ENCODE measurements at regions not wholly inside any gene's neighbourhood (a gene's known extent, or its start where the extent isn't known, plus 50 kb on each side); places are given as distances from the start of the nearest gene placed in this dataset.

- no peak for DNase-seq
Observed at GRCh38 chr2:17302281-17302680, 216.0 kb downstream of the RAD51AP2 start.

- DNase-seq, result no peak
Observed at GRCh38 chr2:17301437-17301836, 216.8 kb downstream of the RAD51AP2 start.

- no peak for DNase-seq
Observed at GRCh38 chr2:17299891-17300540, 218.2 kb downstream of the RAD51AP2 start.

GRCh38 chr2:17298453-17298852, 219.8 kb downstream of the RAD51AP2 start:
- no peak for DNase-seq

GRCh38 chr2:17296686-17297085, 221.6 kb downstream of the RAD51AP2 start:
- no peak for DNase-seq

GRCh38 chr2:17289669-17290068, 228.6 kb downstream of the RAD51AP2 start:
- DNase-seq, result no peak

- DNase-seq, result no peak
Observed at GRCh38 chr2:17287183-17287582, 231.1 kb downstream of the RAD51AP2 start.

- DNase-seq, result no peak
Observed at GRCh38 chr2:17282826-17283225, 235.4 kb downstream of the RAD51AP2 start.

GRCh38 chr2:17282245-17282644, 236.0 kb downstream of the RAD51AP2 start:
- DNase-seq, result no peak

GRCh38 chr2:17276220-17276619, 242.0 kb downstream of the RAD51AP2 start:
- DNase-seq, result no peak

- no peak for DNase-seq
Observed at GRCh38 chr2:17272652-17273525, 245.4 kb downstream of the RAD51AP2 start.

GRCh38 chr2:17272170-17272569, 246.1 kb downstream of the RAD51AP2 start:
- no peak for DNase-seq

GRCh38 chr2:17271416-17271815, 246.8 kb downstream of the RAD51AP2 start:
- no peak for DNase-seq

- DNase-seq, result no peak
Observed at GRCh38 chr2:17270894-17271293, 247.3 kb downstream of the RAD51AP2 start.

- DNase-seq, result no peak
Observed at GRCh38 chr2:17263570-17263968, 254.7 kb downstream of the RAD51AP2 start.

GRCh38 chr2:17262854-17263569, 255.2 kb downstream of the RAD51AP2 start:
- no peak for DNase-seq

- DNase-seq, result no peak
Observed at GRCh38 chr2:17259613-17260012, 258.6 kb downstream of the RAD51AP2 start.

GRCh38 chr2:17258861-17259260, 259.4 kb downstream of the RAD51AP2 start:
- no peak for DNase-seq

- no peak for DNase-seq
Observed at GRCh38 chr2:17257189-17257909, 260.9 kb downstream of the RAD51AP2 start.

- DNase-seq, result no peak
Observed at GRCh38 chr2:17255071-17255470, 263.2 kb downstream of the RAD51AP2 start.

GRCh38 chr2:17254421-17254820, 263.8 kb downstream of the RAD51AP2 start:
- no peak for DNase-seq

- DNase-seq, result no peak
Observed at GRCh38 chr2:17252258-17252657, 266.0 kb downstream of the RAD51AP2 start.

- no peak for DNase-seq
Observed at GRCh38 chr2:17251171-17251570, 267.1 kb downstream of the RAD51AP2 start.

Data from NCI-H774 (cell line).